Neural progenitor cell (in vitro differentiated cells): ENCODE measurements at regions not wholly inside any gene's neighbourhood (a gene's known extent, or its start where the extent isn't known, plus 50 kb on each side); places are given as distances from the start of the nearest gene placed in this dataset.

Experiments
- EZH2phosphoT487 ChIP-seq: fragments of 200-600 bp; sonication (generic); IDR thresholded peaks from 2 replicates; pipeline ENCODE4 v1.6.1; 2017; ENCODE audit warnings: antibody characterized with exemption
- TF ChIP-seq, protein P1 (sequence below): fragments of 200-600 bp; sonication (generic); IDR thresholded peaks from 2 replicates; pipeline ENCODE4 v1.5.1; 2017; ENCODE audit warnings: antibody characterized with exemption, mild to moderate bottlenecking

DNA sequence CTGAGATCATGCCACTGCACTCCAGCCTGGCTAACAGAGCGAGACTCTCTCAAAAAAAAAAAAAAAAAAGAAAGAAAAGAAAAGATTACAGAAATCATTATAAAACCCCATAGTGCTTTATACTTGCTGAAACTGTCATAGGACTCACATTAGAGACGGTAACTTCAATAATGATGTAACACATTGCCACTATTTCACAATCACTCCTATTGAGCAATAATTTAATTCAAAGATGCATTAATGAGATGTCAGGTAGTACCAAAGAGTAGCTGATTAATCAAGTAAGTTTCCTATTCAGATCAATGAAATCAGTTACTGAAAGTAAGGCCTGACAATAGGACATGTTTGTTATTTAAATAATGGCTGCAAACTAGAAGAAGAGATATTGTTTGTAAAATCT, 751.5 kb upstream of the ALG10B start:
- TF ChIP-seq, protein P1, sequence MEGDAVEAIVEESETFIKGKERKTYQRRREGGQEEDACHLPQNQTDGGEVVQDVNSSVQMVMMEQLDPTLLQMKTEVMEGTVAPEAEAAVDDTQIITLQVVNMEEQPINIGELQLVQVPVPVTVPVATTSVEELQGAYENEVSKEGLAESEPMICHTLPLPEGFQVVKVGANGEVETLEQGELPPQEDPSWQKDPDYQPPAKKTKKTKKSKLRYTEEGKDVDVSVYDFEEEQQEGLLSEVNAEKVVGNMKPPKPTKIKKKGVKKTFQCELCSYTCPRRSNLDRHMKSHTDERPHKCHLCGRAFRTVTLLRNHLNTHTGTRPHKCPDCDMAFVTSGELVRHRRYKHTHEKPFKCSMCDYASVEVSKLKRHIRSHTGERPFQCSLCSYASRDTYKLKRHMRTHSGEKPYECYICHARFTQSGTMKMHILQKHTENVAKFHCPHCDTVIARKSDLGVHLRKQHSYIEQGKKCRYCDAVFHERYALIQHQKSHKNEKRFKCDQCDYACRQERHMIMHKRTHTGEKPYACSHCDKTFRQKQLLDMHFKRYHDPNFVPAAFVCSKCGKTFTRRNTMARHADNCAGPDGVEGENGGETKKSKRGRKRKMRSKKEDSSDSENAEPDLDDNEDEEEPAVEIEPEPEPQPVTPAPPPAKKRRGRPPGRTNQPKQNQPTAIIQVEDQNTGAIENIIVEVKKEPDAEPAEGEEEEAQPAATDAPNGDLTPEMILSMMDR: no peak
- no peak for TF ChIP-seq EZH2phosphoT487
